Esophagus squamous epithelium (tissue), 4 donors: ENCODE measurements at regions not wholly inside any gene's neighbourhood (a gene's known extent, or its start where the extent isn't known, plus 50 kb on each side); places are given as distances from the start of the nearest gene placed in this dataset.

ENCODE experiments used
- POLR2A ChIP-seq, 4 donors: fragments of 450-650 bp; IDR thresholded peaks; one replicate each; pipeline ENCODE4 v1.6.1; 2017; ENCODE audit warnings: antibody characterized with exemption in 4 of 4, mild to moderate bottlenecking in 4 of 4, moderate library complexity in 3 of 4
- TF ChIP-seq, protein P1 (sequence below), 6 experiments: fragments of 450-650 bp in 4 of 6; fragments of 200-600 bp in 2 of 6; sonication (generic) in 2 of 6; IDR thresholded peaks; one replicate each; pipeline ENCODE4 v1.5.1; 2016 to 2019; ENCODE audit warnings: antibody characterized with exemption in 6 of 6, mild to moderate bottlenecking in 4 of 6, moderate library complexity in 4 of 6

DNA sequence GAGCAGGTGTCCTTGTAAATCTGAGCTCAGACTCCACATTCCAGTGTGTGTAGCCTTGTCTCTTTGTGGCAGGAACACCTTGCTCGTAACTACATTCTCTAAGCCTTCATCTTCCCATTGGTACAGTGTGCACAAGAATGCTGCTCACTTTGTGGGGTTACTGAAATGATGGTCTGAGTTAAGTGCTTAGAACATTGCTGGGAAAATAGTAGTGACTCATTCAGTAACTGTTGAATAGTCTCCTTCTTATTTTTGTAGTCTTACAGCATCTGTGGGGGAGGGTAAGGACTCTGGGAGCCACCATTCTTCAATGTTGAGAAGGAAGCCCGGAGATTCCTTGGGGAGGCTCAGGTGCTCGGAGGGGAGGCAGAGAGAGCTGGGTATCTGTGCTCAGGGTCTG is 236.0 kb upstream of the HDAC4 start:
- TF ChIP-seq, protein P1, sequence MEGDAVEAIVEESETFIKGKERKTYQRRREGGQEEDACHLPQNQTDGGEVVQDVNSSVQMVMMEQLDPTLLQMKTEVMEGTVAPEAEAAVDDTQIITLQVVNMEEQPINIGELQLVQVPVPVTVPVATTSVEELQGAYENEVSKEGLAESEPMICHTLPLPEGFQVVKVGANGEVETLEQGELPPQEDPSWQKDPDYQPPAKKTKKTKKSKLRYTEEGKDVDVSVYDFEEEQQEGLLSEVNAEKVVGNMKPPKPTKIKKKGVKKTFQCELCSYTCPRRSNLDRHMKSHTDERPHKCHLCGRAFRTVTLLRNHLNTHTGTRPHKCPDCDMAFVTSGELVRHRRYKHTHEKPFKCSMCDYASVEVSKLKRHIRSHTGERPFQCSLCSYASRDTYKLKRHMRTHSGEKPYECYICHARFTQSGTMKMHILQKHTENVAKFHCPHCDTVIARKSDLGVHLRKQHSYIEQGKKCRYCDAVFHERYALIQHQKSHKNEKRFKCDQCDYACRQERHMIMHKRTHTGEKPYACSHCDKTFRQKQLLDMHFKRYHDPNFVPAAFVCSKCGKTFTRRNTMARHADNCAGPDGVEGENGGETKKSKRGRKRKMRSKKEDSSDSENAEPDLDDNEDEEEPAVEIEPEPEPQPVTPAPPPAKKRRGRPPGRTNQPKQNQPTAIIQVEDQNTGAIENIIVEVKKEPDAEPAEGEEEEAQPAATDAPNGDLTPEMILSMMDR (IDR thresholded peaks at IDR 0.05), result no peak
- TF ChIP-seq POLR2A (IDR thresholded peaks at IDR 0.05), result no peak
